WTC11 (cell line): ENCODE measurements at regions not wholly inside any gene's neighbourhood (a gene's known extent, or its start where the extent isn't known, plus 50 kb on each side); places are given as distances from the start of the nearest gene placed in this dataset.

Experiments used
- ATAC-seq: fragments of 200-7000 bp; cut with Tn5 transposase; 2 replicates; pipeline ENCODE4 v1.10.0; 2021; ENCODE audit warnings: mild to moderate bottlenecking, moderate library complexity
- CTCF ChIA-PET: fragments of 300-600 bp; sonication (Branson Sonifier 250); formaldehyde crosslinking; loops from one replicate; lab custom pipeline; 2021; ENCODE audit warnings: antibody characterized with exemption; lab: Charles Lee
- POLR2A ChIA-PET: fragments of 350-600 bp; sonication (Branson Sonifier 250); formaldehyde crosslinking; loops from one replicate; lab custom pipeline; 2021; ENCODE audit warnings: antibody characterized with exemption; lab: Charles Lee
- DNase-seq: peaks from one replicate; pipeline ENCODE4 v3.0.0; 2021; ENCODE audit warnings: low spot score
- H3K27ac Mint-ChIP-seq: 2 replicates; pipeline ENCODE4 v1.8.0; 2021; ENCODE audit warnings: mixed read lengths
- H3K27me3 Mint-ChIP-seq: 2 replicates; pipeline ENCODE4 v1.8.0; 2021; ENCODE audit warnings: low read depth, mild to moderate bottlenecking, moderate library complexity, mixed read lengths
- H3K36me3 Mint-ChIP-seq: 2 replicates; pipeline ENCODE4 v1.8.0; 2021; ENCODE audit warnings: mixed read lengths
- H3K4me1 Mint-ChIP-seq: 2 replicates; pipeline ENCODE4 v1.8.0; 2022; ENCODE audit warnings: mixed read lengths
- H3K4me3 Mint-ChIP-seq: 2 replicates; pipeline ENCODE4 v1.8.0; 2021; ENCODE audit warnings: mild to moderate bottlenecking, moderate library complexity, mixed read lengths
- H3K9me3 Mint-ChIP-seq: 2 replicates; pipeline ENCODE4 v1.8.0; 2021; ENCODE audit warnings: mixed read lengths
- ATF1 ChIP-seq: sonication (generic); formaldehyde crosslinking; IDR thresholded peaks from 2 replicates; pipeline ENCODE4 v1.8.1; 2023; ENCODE audit warnings: mild to moderate bottlenecking, moderate library complexity, missing genetic modification reagents
- CBFB ChIP-seq: sonication (generic); formaldehyde crosslinking; IDR thresholded peaks from 2 replicates; pipeline ENCODE4 v1.8.1; 2022; ENCODE audit warnings: mild to moderate bottlenecking, low read depth, missing genetic modification reagents
- FOXK1 ChIP-seq: sonication (generic); formaldehyde crosslinking; IDR thresholded peaks from 2 replicates; pipeline ENCODE4 v1.8.0; 2022; ENCODE audit warnings: mild to moderate bottlenecking, moderate library complexity, missing genetic modification reagents
- FOXP1 ChIP-seq: sonication (generic); formaldehyde crosslinking; IDR thresholded peaks from 2 replicates; pipeline ENCODE4 v1.8.0; 2022; ENCODE audit warnings: missing genetic modification reagents, mild to moderate bottlenecking, moderate library complexity, borderline replicate concordance
- GRHL2 ChIP-seq: fragments of 250-450 bp; sonication (Bioruptor Pico); IDR thresholded peaks from 2 replicates; pipeline ENCODE4 v1.8.0; 2022; ENCODE audit warnings: mild to moderate bottlenecking, moderate library complexity; ENCODE audit not compliant: insufficient replicate concordance, severe bottlenecking
- NFE2L1 ChIP-seq: sonication (generic); formaldehyde crosslinking; IDR thresholded peaks from 2 replicates; pipeline ENCODE4 v1.8.1; 2023; ENCODE audit warnings: missing genetic modification reagents
- NR3C1 ChIP-seq: sonication (generic); formaldehyde crosslinking; conservative IDR thresholded peaks from 2 replicates; pipeline ENCODE4 v1.8.1; 2023; ENCODE audit warnings: low read depth, mild to moderate bottlenecking, missing genetic modification reagents
- OVOL2 ChIP-seq: fragments of 250-450 bp; sonication (Bioruptor Pico); IDR thresholded peaks from 2 replicates; pipeline ENCODE4 v1.9.0; 2021; ENCODE audit warnings: mild to moderate bottlenecking, borderline replicate concordance
- PRRX2 ChIP-seq: fragments of 250-450 bp; sonication (Bioruptor Pico); IDR thresholded peaks from 2 replicates; pipeline ENCODE4 v1.8.0; 2021; ENCODE audit warnings: mild to moderate bottlenecking
- RELA ChIP-seq: sonication (generic); formaldehyde crosslinking; IDR thresholded peaks from 2 replicates; pipeline ENCODE4 v1.8.1; 2022; ENCODE audit warnings: missing genetic modification reagents, mild to moderate bottlenecking, borderline replicate concordance
- TP53 ChIP-seq: sonication (generic); formaldehyde crosslinking; IDR thresholded peaks from 2 replicates; pipeline ENCODE4 v1.8.1; 2023; ENCODE audit warnings: mild to moderate bottlenecking, missing genetic modification reagents
- ZNF219 ChIP-seq: sonication (generic); formaldehyde crosslinking; IDR thresholded peaks from 2 replicates; pipeline ENCODE4 v1.8.0; 2023; ENCODE audit warnings: missing genetic modification reagents, mild to moderate bottlenecking, borderline replicate concordance
- ZNF232 ChIP-seq: sonication (generic); formaldehyde crosslinking; IDR thresholded peaks from 2 replicates; pipeline ENCODE4 v1.8.0; 2022; ENCODE audit warnings: mild to moderate bottlenecking, missing genetic modification reagents
- ZNF671 ChIP-seq: fragments of 250-450 bp; sonication (Bioruptor Pico); IDR thresholded peaks from 2 replicates; pipeline ENCODE4 v1.8.0; 2021; ENCODE audit warnings: mild to moderate bottlenecking
- TF ChIP-seq, protein P1 (sequence below): fragments of 250-450 bp; sonication (Bioruptor Pico); IDR thresholded peaks from 2 replicates; pipeline ENCODE4 v1.9.0; 2021; ENCODE audit warnings: mild to moderate bottlenecking, borderline replicate concordance
- TF ChIP-seq, protein P2 (sequence below): sonication (generic); formaldehyde crosslinking; IDR thresholded peaks from 2 replicates; pipeline ENCODE4 v1.8.0; 2022; ENCODE audit warnings: mild to moderate bottlenecking, missing genetic modification reagents
- TF ChIP-seq, protein P3 (sequence below): sonication (generic); formaldehyde crosslinking; conservative IDR thresholded peaks from 2 replicates; pipeline ENCODE4 v1.8.1; 2023; ENCODE audit warnings: mild to moderate bottlenecking, low read depth, missing genetic modification reagents, moderate library complexity
- TF ChIP-seq, protein P4 (sequence below): sonication (generic); formaldehyde crosslinking; IDR thresholded peaks from 2 replicates; pipeline ENCODE4 v1.8.0; 2022; ENCODE audit warnings: mild to moderate bottlenecking, missing genetic modification reagents
- TF ChIP-seq, protein P5 (sequence below): sonication (generic); formaldehyde crosslinking; IDR thresholded peaks from 2 replicates; pipeline ENCODE4 v1.8.1; 2023; ENCODE audit warnings: mild to moderate bottlenecking, missing genetic modification reagents, moderate library complexity
- TF ChIP-seq, protein P6 (sequence below): sonication (generic); formaldehyde crosslinking; IDR thresholded peaks from 2 replicates; pipeline ENCODE4 v1.8.0; 2022; ENCODE audit warnings: mild to moderate bottlenecking, missing genetic modification reagents
- TF ChIP-seq, protein P7 (sequence below): sonication (generic); formaldehyde crosslinking; IDR thresholded peaks from 2 replicates; pipeline ENCODE4 v1.8.1; 2022; ENCODE audit warnings: low read depth, missing genetic modification reagents, borderline replicate concordance

DNA sequence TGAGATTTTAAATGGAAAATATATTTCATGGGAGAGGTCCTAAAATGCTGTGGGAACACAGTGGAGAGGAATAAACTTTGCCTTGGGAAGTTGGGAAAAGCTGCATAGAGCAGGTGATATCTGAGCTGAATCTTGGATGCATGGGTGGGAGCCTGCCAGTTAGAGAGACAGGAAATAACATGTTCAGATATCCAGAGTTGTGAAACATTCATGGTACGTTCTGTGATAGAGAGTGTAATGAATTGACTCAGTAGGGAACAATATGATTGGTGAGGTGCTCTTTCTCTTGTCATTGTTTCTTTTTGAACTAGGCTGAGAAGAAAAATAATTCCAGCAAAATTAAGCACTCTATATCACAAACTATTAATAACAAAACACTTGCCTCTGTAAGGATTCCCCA is 72.8 kb downstream of the RPS12 start (continued):
- TF ChIP-seq, protein P1, sequence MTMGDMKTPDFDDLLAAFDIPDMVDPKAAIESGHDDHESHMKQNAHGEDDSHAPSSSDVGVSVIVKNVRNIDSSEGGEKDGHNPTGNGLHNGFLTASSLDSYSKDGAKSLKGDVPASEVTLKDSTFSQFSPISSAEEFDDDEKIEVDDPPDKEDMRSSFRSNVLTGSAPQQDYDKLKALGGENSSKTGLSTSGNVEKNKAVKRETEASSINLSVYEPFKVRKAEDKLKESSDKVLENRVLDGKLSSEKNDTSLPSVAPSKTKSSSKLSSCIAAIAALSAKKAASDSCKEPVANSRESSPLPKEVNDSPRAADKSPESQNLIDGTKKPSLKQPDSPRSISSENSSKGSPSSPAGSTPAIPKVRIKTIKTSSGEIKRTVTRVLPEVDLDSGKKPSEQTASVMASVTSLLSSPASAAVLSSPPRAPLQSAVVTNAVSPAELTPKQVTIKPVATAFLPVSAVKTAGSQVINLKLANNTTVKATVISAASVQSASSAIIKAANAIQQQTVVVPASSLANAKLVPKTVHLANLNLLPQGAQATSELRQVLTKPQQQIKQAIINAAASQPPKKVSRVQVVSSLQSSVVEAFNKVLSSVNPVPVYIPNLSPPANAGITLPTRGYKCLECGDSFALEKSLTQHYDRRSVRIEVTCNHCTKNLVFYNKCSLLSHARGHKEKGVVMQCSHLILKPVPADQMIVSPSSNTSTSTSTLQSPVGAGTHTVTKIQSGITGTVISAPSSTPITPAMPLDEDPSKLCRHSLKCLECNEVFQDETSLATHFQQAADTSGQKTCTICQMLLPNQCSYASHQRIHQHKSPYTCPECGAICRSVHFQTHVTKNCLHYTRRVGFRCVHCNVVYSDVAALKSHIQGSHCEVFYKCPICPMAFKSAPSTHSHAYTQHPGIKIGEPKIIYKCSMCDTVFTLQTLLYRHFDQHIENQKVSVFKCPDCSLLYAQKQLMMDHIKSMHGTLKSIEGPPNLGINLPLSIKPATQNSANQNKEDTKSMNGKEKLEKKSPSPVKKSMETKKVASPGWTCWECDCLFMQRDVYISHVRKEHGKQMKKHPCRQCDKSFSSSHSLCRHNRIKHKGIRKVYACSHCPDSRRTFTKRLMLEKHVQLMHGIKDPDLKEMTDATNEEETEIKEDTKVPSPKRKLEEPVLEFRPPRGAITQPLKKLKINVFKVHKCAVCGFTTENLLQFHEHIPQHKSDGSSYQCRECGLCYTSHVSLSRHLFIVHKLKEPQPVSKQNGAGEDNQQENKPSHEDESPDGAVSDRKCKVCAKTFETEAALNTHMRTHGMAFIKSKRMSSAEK (CRISPR knock-in tag): no peak
- TF ChIP-seq CBFB (CRISPR knock-in tag) (no peak), PRRX2 (CRISPR knock-in tag) (no peak), FOXK1 (no peak), FOXP1 (CRISPR knock-in tag) (no peak), NFE2L1 (CRISPR knock-in tag) (no peak)
- TF ChIP-seq, protein P2, sequence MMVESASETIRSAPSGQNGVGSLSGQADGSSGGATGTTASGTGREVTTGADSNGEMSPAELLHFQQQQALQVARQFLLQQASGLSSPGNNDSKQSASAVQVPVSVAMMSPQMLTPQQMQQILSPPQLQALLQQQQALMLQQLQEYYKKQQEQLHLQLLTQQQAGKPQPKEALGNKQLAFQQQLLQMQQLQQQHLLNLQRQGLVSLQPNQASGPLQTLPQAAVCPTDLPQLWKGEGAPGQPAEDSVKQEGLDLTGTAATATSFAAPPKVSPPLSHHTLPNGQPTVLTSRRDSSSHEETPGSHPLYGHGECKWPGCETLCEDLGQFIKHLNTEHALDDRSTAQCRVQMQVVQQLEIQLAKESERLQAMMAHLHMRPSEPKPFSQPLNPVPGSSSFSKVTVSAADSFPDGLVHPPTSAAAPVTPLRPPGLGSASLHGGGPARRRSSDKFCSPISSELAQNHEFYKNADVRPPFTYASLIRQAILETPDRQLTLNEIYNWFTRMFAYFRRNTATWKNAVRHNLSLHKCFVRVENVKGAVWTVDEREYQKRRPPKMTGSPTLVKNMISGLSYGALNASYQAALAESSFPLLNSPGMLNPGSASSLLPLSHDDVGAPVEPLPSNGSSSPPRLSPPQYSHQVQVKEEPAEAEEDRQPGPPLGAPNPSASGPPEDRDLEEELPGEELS: no peak

DNA sequence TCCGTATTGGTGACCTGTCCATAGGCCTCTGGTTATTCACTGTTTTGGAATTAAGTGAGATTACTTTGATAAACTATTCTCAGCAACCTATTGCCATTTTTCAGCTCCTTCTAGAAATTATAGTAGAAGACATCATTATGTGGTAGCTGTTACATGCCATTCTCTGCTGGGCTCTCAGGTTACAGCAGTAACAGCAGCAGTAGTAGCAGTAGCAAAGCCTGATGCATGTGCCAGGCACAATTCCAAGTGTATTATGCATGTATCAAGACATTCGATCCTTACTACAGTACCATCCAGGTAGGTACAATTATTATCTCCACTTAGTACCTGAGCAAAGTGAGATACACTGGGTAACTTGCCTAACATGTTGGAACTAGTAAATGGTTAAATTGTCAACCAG is 74.3 kb downstream of the RPS12 start:
- POLR2A ChIA-PET: no interaction called here
- CTCF ChIA-PET: no interaction called here
- ATAC-seq: no peak
- TF ChIP-seq, protein P3, sequence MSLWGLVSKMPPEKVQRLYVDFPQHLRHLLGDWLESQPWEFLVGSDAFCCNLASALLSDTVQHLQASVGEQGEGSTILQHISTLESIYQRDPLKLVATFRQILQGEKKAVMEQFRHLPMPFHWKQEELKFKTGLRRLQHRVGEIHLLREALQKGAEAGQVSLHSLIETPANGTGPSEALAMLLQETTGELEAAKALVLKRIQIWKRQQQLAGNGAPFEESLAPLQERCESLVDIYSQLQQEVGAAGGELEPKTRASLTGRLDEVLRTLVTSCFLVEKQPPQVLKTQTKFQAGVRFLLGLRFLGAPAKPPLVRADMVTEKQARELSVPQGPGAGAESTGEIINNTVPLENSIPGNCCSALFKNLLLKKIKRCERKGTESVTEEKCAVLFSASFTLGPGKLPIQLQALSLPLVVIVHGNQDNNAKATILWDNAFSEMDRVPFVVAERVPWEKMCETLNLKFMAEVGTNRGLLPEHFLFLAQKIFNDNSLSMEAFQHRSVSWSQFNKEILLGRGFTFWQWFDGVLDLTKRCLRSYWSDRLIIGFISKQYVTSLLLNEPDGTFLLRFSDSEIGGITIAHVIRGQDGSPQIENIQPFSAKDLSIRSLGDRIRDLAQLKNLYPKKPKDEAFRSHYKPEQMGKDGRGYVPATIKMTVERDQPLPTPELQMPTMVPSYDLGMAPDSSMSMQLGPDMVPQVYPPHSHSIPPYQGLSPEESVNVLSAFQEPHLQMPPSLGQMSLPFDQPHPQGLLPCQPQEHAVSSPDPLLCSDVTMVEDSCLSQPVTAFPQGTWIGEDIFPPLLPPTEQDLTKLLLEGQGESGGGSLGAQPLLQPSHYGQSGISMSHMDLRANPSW: no peak
- TF ChIP-seq, protein P4, sequence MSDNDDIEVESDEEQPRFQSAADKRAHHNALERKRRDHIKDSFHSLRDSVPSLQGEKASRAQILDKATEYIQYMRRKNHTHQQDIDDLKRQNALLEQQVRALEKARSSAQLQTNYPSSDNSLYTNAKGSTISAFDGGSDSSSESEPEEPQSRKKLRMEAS: no peak
- TF ChIP-seq GRHL2 (CRISPR knock-in tag): no peak
- no peak for TF ChIP-seq OVOL2 (CRISPR knock-in tag)
- TF ChIP-seq, protein P5, sequence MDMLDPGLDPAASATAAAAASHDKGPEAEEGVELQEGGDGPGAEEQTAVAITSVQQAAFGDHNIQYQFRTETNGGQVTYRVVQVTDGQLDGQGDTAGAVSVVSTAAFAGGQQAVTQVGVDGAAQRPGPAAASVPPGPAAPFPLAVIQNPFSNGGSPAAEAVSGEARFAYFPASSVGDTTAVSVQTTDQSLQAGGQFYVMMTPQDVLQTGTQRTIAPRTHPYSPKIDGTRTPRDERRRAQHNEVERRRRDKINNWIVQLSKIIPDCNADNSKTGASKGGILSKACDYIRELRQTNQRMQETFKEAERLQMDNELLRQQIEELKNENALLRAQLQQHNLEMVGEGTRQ (CRISPR knock-in tag): no peak
- no peak for TF ChIP-seq ATF1 (CRISPR knock-in tag)
- no peak for TF ChIP-seq ZNF671 (CRISPR knock-in tag)
- no peak for TF ChIP-seq NR3C1 (CRISPR knock-in tag)
- TF ChIP-seq, protein P6, sequence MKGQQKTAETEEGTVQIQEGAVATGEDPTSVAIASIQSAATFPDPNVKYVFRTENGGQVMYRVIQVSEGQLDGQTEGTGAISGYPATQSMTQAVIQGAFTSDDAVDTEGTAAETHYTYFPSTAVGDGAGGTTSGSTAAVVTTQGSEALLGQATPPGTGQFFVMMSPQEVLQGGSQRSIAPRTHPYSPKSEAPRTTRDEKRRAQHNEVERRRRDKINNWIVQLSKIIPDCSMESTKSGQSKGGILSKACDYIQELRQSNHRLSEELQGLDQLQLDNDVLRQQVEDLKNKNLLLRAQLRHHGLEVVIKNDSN (CRISPR knock-in tag): no peak
- no peak for TF ChIP-seq TP53 (CRISPR knock-in tag)
- TF ChIP-seq RELA (CRISPR knock-in tag): no peak
- TF ChIP-seq, protein P7, sequence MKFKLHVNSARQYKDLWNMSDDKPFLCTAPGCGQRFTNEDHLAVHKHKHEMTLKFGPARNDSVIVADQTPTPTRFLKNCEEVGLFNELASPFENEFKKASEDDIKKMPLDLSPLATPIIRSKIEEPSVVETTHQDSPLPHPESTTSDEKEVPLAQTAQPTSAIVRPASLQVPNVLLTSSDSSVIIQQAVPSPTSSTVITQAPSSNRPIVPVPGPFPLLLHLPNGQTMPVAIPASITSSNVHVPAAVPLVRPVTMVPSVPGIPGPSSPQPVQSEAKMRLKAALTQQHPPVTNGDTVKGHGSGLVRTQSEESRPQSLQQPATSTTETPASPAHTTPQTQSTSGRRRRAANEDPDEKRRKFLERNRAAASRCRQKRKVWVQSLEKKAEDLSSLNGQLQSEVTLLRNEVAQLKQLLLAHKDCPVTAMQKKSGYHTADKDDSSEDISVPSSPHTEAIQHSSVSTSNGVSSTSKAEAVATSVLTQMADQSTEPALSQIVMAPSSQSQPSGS (CRISPR knock-in tag): no peak
- no peak for TF ChIP-seq FOXP1 (CRISPR knock-in tag)
- no peak for TF ChIP-seq ZNF232 (CRISPR knock-in tag)
- no peak for TF ChIP-seq ZNF219

More for the DNA sequence above, 74.3 kb downstream of the RPS12 start:
- H3K4me1 Mint-ChIP-seq: peaks cover under 1% of the 10 kb centered on the region; the same call in 1 of the 2 replicates
- no peaks in the 10 kb centered on the region for H3K36me3 Mint-ChIP-seq
- DNase-seq: no peak
- peaks cover 9% of the 10 kb centered on the region; the same call in 1 of the 2 replicates for H3K9me3 Mint-ChIP-seq
- no peak overlapping the region for H3K4me3 Mint-ChIP-seq
- no peaks in the 10 kb centered on the region for H3K27me3 Mint-ChIP-seq
- no peak overlapping the region for H3K27ac Mint-ChIP-seq
